ENCODE measurements at regions not wholly inside any gene's neighbourhood (a gene's known extent, or its start where the extent isn't known, plus 50 kb on each side); places are given as distances from the start of the nearest gene placed in this dataset.
A peak's percentile ranks its signal among the peaks of the same experiment; 100 is the strongest.

GRCh38 chr3:107216711-107217110, 160.5 kb upstream of the CCDC54 start (continued):
- TF ChIP-seq MEF2A (IDR thresholded peaks at IDR 0.05; ENCODE audit: borderline replicate concordance, low read depth) (no peak), CTCF (IDR thresholded peaks at IDR 0.05) (no peak), SMC3 (IDR thresholded peaks at IDR 0.05; ENCODE audit: low read depth, low read length) (no peak), JUND (IDR thresholded peaks at IDR 0.05) (peak; percentile 73), GABPA (IDR thresholded peaks at IDR 0.05; ENCODE audit: low read depth) (no peak), FOXJ3 (CRISPR knock-in tag; IDR thresholded peaks at IDR 0.05) (no peak), FOSL2 (IDR thresholded peaks at IDR 0.05; ENCODE audit: borderline replicate concordance, low read depth) (peak; percentile 51; the same call in 1 of the 2 replicates)
- TF ChIP-seq, protein P1, sequence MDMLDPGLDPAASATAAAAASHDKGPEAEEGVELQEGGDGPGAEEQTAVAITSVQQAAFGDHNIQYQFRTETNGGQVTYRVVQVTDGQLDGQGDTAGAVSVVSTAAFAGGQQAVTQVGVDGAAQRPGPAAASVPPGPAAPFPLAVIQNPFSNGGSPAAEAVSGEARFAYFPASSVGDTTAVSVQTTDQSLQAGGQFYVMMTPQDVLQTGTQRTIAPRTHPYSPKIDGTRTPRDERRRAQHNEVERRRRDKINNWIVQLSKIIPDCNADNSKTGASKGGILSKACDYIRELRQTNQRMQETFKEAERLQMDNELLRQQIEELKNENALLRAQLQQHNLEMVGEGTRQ (IDR thresholded peaks at IDR 0.05; ENCODE audit: borderline replicate concordance, low read depth, low read length), result no peak
- TF ChIP-seq, protein P2, sequence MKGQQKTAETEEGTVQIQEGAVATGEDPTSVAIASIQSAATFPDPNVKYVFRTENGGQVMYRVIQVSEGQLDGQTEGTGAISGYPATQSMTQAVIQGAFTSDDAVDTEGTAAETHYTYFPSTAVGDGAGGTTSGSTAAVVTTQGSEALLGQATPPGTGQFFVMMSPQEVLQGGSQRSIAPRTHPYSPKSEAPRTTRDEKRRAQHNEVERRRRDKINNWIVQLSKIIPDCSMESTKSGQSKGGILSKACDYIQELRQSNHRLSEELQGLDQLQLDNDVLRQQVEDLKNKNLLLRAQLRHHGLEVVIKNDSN (IDR thresholded peaks at IDR 0.05; ENCODE audit: borderline replicate concordance, low read depth), result no peak
- TF ChIP-seq, protein P3, sequence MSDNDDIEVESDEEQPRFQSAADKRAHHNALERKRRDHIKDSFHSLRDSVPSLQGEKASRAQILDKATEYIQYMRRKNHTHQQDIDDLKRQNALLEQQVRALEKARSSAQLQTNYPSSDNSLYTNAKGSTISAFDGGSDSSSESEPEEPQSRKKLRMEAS (IDR thresholded peaks at IDR 0.05; ENCODE audit: low read depth), result peak; percentile 42; the same call in 1 of the 2 replicates
- TF ChIP-seq, protein P4, sequence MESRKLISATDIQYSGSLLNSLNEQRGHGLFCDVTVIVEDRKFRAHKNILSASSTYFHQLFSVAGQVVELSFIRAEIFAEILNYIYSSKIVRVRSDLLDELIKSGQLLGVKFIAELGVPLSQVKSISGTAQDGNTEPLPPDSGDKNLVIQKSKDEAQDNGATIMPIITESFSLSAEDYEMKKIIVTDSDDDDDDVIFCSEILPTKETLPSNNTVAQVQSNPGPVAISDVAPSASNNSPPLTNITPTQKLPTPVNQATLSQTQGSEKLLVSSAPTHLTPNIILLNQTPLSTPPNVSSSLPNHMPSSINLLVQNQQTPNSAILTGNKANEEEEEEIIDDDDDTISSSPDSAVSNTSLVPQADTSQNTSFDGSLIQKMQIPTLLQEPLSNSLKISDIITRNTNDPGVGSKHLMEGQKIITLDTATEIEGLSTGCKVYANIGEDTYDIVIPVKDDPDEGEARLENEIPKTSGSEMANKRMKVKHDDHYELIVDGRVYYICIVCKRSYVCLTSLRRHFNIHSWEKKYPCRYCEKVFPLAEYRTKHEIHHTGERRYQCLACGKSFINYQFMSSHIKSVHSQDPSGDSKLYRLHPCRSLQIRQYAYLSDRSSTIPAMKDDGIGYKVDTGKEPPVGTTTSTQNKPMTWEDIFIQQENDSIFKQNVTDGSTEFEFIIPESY (IDR thresholded peaks at IDR 0.05; ENCODE audit: borderline replicate concordance, low read depth), result no peak
- TF ChIP-seq, protein P5, sequence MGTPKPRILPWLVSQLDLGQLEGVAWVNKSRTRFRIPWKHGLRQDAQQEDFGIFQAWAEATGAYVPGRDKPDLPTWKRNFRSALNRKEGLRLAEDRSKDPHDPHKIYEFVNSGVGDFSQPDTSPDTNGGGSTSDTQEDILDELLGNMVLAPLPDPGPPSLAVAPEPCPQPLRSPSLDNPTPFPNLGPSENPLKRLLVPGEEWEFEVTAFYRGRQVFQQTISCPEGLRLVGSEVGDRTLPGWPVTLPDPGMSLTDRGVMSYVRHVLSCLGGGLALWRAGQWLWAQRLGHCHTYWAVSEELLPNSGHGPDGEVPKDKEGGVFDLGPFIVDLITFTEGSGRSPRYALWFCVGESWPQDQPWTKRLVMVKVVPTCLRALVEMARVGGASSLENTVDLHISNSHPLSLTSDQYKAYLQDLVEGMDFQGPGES (IDR thresholded peaks at IDR 0.05; ENCODE audit: low read depth, low read length), result no peak

DNA sequence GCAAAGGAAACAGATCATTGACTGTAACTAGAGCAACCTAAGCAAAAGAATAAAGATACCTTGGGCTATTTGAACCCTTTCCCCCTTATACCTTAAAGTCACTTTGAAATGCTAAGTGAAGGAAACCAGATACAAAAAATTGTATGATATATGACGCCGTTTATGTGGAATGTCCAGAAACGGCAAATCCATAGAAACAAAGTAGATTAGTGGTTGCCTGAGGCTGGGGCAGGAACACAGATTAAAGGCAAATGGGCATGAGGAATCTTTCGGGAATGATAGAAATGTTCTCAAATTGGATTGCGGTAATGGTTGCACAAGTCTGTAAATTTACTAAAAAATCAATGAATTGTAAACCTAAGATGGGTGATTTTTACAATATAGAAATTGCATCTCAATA, 160.1 kb upstream of the CCDC54 start:
- H3K4me2 ChIP-seq, result peak overlapping the region; percentile 66
- H2AFZ ChIP-seq (ENCODE audit: low read depth), result no peak overlapping the region
- peaks cover 25% of the 10 kb centered on the region for H3F3A ChIP-seq (replicated peaks; ENCODE audit: insufficient read depth)
- peak overlapping the region; percentile 4 to 9; a peak in 2 of 4 replicates for H3K4me3 ChIP-seq (ENCODE audit: low read depth in 2 of 2, low read length in 1 of 2)
- no peaks in the 10 kb centered on the region for H3K27me3 ChIP-seq (ENCODE audit: insufficient read depth)
- CTCF ChIA-PET, result no interaction called here
- no peak for DNase-seq
- no peaks in the 10 kb centered on the region for H3K79me2 ChIP-seq (ENCODE audit: insufficient read depth)
- no peaks in the 10 kb centered on the region for H4K20me1 ChIP-seq (ENCODE audit: insufficient read depth)
- 8% methylated on average over 5 of the region's 5 CpGs for WGBS (ENCODE audit: low lambda C conversion rate)
- no peaks in the 10 kb centered on the region for H3K9me3 ChIP-seq
- H3K9ac ChIP-seq, result peak overlapping the region; percentile 69; the same call in 1 of the 2 replicates
- H3K9me2 ChIP-seq, result no peaks in the 10 kb centered on the region
- peak overlapping the region; percentile 92 to 98; a peak in 3 of 4 replicates for H3K27ac ChIP-seq (ENCODE audit: low read depth in 2 of 2, low read length in 1 of 2)
- POLR2A ChIA-PET, result no interaction called here
- no peaks in the 10 kb centered on the region for H3K36me3 ChIP-seq (replicated peaks in 1 of 2; ENCODE audit: control insufficient read depth in 1 of 2, insufficient read depth in 2 of 2, low read length in 1 of 2)
- H3K4me1 ChIP-seq (ENCODE audit: control insufficient read depth in 1 of 2, insufficient read depth in 2 of 2, low read depth in 1 of 2, low read length in 1 of 2), result peaks cover 0 to 8% of the 10 kb centered on the region in 2 experiments; a peak in 3 of 4 replicates
- TF ChIP-seq POLR2AphosphoS5 (IDR thresholded peaks at IDR 0.05; ENCODE audit: low read depth, low read length), result peak; percentile 59; the same call in 1 of the 2 replicates
- TF ChIP-seq ELF1 (IDR thresholded peaks at IDR 0.05), result no peak; the same call in 1 of the 2 replicates
- TF ChIP-seq MXI1 (IDR thresholded peaks at IDR 0.05; ENCODE audit: low read depth, low read length), result no peak
- no peak for TF ChIP-seq RFX5 (IDR thresholded peaks at IDR 0.05; ENCODE audit: low read length)
- TF ChIP-seq, protein P2 (IDR thresholded peaks at IDR 0.05; ENCODE audit: borderline replicate concordance, low read depth), result no peak
- TF ChIP-seq REST (IDR thresholded peaks at IDR 0.05; ENCODE audit: low read depth, low read length), result 0 out of 2 replicates have a peak, but pooled peaks have one; percentile 31
- TF ChIP-seq FOSL2 (IDR thresholded peaks at IDR 0.05; ENCODE audit: borderline replicate concordance, low read depth), result peak; percentile 88
- no peak for TF ChIP-seq FOXJ3 (CRISPR knock-in tag; IDR thresholded peaks at IDR 0.05)
- peak; percentile 99 for TF ChIP-seq TEAD4 (IDR thresholded peaks at IDR 0.05; ENCODE audit: borderline replicate concordance, insufficient read depth)

All from SK-N-SH (cell line).